Peyer's patch (tissue), 4 donors: ENCODE measurements at regions not wholly inside any gene's neighbourhood (a gene's known extent, or its start where the extent isn't known, plus 50 kb on each side); places are given as distances from the start of the nearest gene placed in this dataset.

Experiments
- DNase-seq, 3 donors: peaks; one replicate each; pipeline ENCODE4 v3.0.0-alpha.2; 2017 to 2019
- H3K27ac ChIP-seq, 4 donors: fragments of 200-600 bp; sonication (generic); one replicate each; pipeline ENCODE4 v1.5.1; 2016 to 2019
- H3K27me3 ChIP-seq, 2 donors: fragments of 200-600 bp; sonication (generic); one replicate each; pipeline ENCODE4 v1.5.1; 2019
- H3K36me3 ChIP-seq, 3 donors: fragments of 200-600 bp; sonication (generic); one replicate each; pipeline ENCODE4 v1.5.1; 2016 to 2019
- H3K4me1 ChIP-seq, 4 donors: fragments of 200-600 bp; sonication (generic); one replicate each; pipeline ENCODE4 v1.5.1; 2016 to 2019
- H3K4me3 ChIP-seq, 4 donors: fragments of 200-600 bp; sonication (generic); 1 replicate in 3 of 4; 2 replicates in 1 of 4; pipeline ENCODE4 v1.5.1; 2016 to 2019; ENCODE audit warnings: mild to moderate bottlenecking in 1 of 4
- H3K9me3 ChIP-seq, 4 donors: fragments of 200-600 bp; sonication (generic); one replicate each; pipeline ENCODE4 v1.5.1; 2016 to 2019; ENCODE audit warnings: mild to moderate bottlenecking in 1 of 4
- CTCF ChIP-seq, 6 experiments: fragments of 450-650 bp in 4 of 6; fragments of 200-600 bp in 2 of 6; sonication (generic) in 1 of 6; IDR thresholded peaks; one replicate each; pipeline ENCODE4 v1.5.1; 2017 to 2019; ENCODE audit warnings: antibody characterized with exemption in 6 of 6, mild to moderate bottlenecking in 3 of 6, moderate library complexity in 1 of 6
- POLR2A ChIP-seq, 2 donors: fragments of 450-650 bp; IDR thresholded peaks; one replicate each; pipeline ENCODE4 v1.5.1; 2017; ENCODE audit warnings: antibody characterized with exemption in 2 of 2, mild to moderate bottlenecking in 2 of 2, moderate library complexity in 2 of 2

- Histone ChIP-seq H3K4me3 (no peak overlapping the region), H3K27me3 (no peaks in the 10 kb centered on the region), H3K27ac (no peak overlapping the region), H3K4me1 (no peaks in the 10 kb centered on the region), H3K9me3 (no peaks in the 10 kb centered on the region), H3K36me3 (no peaks in the 10 kb centered on the region)
- peak in 2 of 3 donors; percentile 6 to 28 for DNase-seq
- TF ChIP-seq POLR2A (IDR thresholded peaks at IDR 0.05) (no peak), CTCF (IDR thresholded peaks at IDR 0.05) (no peak)
Observed at GRCh38 chr14:104421892-104422828, 157.4 kb upstream of the C14orf180 start.

- H3K9me3 ChIP-seq: no peaks in the 10 kb centered on the region
- H3K27ac ChIP-seq: no peak overlapping the region
- no peaks in the 10 kb centered on the region for H3K36me3 ChIP-seq
- H3K4me3 ChIP-seq: no peak overlapping the region
- H3K4me1 ChIP-seq: no peaks in the 10 kb centered on the region
- no peak for TF ChIP-seq POLR2A (IDR thresholded peaks at IDR 0.05)
- TF ChIP-seq CTCF (IDR thresholded peaks at IDR 0.05): no peak
- no peak for DNase-seq
- H3K27me3 ChIP-seq: no peaks in the 10 kb centered on the region
Observed at GRCh38 chr14:104422837-104423681, 156.5 kb upstream of the C14orf180 start.

GRCh38 chr14:104423701-104424405, 155.7 kb upstream of the C14orf180 start:
- no peak overlapping the region for H3K27ac ChIP-seq
- TF ChIP-seq POLR2A (IDR thresholded peaks at IDR 0.05) (no peak), CTCF (IDR thresholded peaks at IDR 0.05) (no peak)
- H3K9me3 ChIP-seq: no peaks in the 10 kb centered on the region
- H3K4me1 ChIP-seq: no peaks in the 10 kb centered on the region
- no peak for DNase-seq
- no peaks in the 10 kb centered on the region for H3K27me3 ChIP-seq
- H3K36me3 ChIP-seq: no peaks in the 10 kb centered on the region
- H3K4me3 ChIP-seq: no peak overlapping the region

GRCh38 chr14:104424406-104425072, 155.0 kb upstream of the C14orf180 start:
- TF ChIP-seq CTCF (IDR thresholded peaks at IDR 0.05): no peak
- no peak for TF ChIP-seq POLR2A (IDR thresholded peaks at IDR 0.05)
- no peaks in the 10 kb centered on the region for H3K27me3 ChIP-seq

GRCh38 chr14:104425171-104425681, 154.3 kb upstream of the C14orf180 start:
- H3K27me3 ChIP-seq: no peaks in the 10 kb centered on the region
- H3K9me3 ChIP-seq: no peaks in the 10 kb centered on the region
- no peak overlapping the region for H3K4me3 ChIP-seq
- TF ChIP-seq POLR2A (IDR thresholded peaks at IDR 0.05) (no peak), CTCF (IDR thresholded peaks at IDR 0.05) (no peak)
- no peaks in the 10 kb centered on the region for H3K4me1 ChIP-seq
- no peak for DNase-seq
- H3K36me3 ChIP-seq: no peaks in the 10 kb centered on the region
- H3K27ac ChIP-seq: no peak overlapping the region

More at GRCh38 chr14:104424406-104425072, 155.0 kb upstream of the C14orf180 start:
- no peaks in the 10 kb centered on the region for H3K9me3 ChIP-seq
- H3K27ac ChIP-seq: no peak overlapping the region
- DNase-seq: no peak
- H3K4me3 ChIP-seq: no peak overlapping the region
- H3K4me1 ChIP-seq: no peaks in the 10 kb centered on the region
- no peaks in the 10 kb centered on the region for H3K36me3 ChIP-seq
